ENCODE measurements at regions not wholly inside any gene's neighbourhood (a gene's known extent, or its start where the extent isn't known, plus 50 kb on each side); places are given as distances from the start of the nearest gene placed in this dataset.

DNA sequence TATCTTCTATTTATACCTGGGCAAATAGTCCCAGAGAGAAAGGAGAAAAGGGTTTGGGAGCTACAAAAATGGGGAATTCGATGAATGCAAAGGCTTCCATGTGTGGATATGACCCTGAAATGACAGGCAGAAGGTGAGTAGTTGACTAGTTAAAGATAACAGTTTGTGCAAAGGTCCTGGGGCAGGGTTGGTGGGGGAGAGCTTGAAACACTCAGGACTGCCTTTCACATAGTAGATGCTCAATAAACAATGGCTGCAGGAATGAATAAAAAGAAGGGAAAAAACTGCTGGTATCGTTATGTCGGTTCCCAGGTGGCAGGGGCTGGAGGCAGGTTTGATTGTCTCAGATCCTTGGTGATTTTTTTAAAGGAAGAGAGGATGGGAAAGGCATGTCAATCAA, 445.5 kb downstream of the HAPSTR1 start:
- TF ChIP-seq, protein P1, sequence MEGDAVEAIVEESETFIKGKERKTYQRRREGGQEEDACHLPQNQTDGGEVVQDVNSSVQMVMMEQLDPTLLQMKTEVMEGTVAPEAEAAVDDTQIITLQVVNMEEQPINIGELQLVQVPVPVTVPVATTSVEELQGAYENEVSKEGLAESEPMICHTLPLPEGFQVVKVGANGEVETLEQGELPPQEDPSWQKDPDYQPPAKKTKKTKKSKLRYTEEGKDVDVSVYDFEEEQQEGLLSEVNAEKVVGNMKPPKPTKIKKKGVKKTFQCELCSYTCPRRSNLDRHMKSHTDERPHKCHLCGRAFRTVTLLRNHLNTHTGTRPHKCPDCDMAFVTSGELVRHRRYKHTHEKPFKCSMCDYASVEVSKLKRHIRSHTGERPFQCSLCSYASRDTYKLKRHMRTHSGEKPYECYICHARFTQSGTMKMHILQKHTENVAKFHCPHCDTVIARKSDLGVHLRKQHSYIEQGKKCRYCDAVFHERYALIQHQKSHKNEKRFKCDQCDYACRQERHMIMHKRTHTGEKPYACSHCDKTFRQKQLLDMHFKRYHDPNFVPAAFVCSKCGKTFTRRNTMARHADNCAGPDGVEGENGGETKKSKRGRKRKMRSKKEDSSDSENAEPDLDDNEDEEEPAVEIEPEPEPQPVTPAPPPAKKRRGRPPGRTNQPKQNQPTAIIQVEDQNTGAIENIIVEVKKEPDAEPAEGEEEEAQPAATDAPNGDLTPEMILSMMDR (IDR thresholded peaks at IDR 0.05; ENCODE audit: low read depth, low read length, poor library complexity, severe bottlenecking): no peak
- no peak for TF ChIP-seq EZH2phosphoT487 (IDR thresholded peaks at IDR 0.05; ENCODE audit: borderline replicate concordance, low read length)

All from DOHH2 (cell line).